Skin of body (tissue), 1 donor: ENCODE measurements at regions not wholly inside any gene's neighbourhood (a gene's known extent, or its start where the extent isn't known, plus 50 kb on each side); places are given as distances from the start of the nearest gene placed in this dataset.

Source experiments
- DNase-seq: peaks from one replicate; lab custom pipeline; 2025; lab: John Stamatoyannopoulos, UW

DNA sequence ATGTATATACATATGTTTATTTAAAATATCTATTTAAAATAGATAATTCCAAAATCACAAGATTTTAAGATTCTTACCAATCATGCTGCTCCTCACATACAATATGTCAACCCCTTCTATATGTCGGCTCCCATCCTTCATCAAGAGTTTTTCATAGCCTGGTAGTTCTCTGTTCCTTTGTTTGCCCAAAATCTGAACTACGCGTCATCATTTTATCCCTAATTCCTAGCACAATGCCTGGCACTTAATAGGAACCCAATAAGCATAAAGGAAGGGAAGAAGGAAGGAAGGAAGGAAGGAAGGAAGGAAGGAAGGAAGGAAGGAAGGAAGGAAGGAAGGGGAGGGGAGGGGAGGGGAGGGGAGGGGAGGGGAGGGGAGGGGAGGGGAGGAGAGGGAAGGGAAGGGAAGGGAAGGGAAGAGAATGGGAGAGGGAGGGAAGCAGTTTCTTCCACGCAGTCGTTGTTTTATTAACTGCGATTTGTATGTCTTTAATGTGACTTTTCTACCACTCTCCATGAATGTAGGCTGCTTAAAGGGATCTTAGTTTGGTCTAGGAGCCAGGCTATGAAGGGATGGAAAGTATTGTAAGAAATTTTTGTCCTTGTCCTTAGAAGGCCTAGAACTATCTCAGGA, 83.3 kb upstream of the PCGF5 start:
- DNase-seq = no peak

DNA sequence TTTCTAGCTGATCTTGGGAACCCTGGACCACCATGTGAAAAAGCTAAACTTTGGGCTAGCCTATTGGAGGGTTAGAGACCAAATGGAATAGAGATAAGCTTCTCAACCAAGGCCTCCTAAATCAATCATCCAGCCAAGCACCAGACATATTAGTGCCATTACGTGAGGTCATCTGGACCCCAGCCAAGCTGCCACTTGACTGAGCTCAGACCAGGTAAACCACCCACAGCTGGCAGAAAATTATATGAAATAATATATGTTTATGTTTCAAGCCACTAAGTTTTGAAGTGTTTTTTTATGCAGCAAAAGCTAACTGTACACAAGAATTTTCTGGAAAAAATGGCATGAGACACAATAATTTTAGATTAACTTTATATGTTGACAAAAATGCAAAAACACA, 82.6 kb upstream of the PCGF5 start:
- no peak for DNase-seq

DNA sequence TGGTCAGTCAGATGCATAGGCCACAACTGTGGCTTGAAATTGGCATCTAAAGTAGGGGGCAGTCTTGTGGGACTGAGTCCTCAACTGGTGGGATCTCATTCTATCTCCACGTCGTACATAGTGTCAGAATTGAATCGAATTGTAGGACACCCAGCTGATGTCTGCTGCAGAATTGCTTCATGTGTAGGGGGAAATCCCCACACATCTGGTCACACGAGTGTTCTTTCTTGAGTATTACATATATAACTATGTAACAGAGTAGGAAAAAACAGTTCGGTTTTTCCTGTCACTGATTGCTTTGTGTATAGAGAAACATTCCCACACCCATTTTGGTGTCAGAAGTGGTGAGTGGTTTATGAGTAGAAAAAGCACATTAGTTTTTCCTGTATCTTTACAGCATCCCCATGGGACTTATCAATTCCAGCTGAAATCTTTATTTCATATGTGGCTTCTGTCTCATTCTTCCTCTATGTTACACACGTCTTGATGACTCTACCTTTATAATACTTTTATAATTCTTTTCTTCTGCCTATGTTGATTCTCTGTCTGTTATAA, 79.4 kb upstream of the PCGF5 start:
- no peak for DNase-seq

DNA sequence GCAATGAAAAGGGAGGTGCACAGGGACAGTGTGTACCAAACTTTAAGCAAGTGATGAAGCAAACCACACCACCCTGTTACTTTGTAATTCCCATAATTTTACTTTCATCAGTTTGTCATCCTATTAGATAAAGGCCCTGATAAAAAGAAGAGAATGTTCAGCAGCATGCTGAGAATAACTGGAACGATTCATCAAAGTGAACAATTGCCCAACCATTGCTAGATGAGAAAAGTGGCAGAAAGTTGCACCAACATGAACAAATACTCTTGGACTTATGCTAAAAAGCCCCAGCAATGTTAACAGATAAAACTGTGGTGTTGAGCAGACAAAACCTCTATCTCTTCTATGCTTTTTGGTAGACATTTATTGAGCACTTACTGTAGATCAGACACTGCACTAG, 75.5 kb upstream of the PCGF5 start:
- no peak for DNase-seq

DNA sequence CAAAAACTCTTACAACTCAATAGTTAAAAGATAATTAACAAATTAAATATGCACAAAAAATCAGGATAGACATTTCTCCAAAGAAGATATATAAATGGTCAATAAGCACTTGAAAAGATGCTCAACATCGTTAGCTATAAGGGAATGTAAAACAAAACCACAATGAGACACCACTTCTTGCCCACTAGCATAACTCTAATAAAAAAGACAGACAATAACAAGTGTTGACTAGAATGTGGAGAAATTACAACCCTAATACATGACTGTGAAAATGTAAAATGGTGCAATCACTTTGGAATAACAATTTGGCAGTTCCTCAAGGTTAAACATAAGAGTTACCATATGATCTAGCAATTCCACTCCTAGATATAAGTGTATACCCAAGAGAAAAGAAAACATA, 74.3 kb upstream of the PCGF5 start:
- no peak for DNase-seq

DNA sequence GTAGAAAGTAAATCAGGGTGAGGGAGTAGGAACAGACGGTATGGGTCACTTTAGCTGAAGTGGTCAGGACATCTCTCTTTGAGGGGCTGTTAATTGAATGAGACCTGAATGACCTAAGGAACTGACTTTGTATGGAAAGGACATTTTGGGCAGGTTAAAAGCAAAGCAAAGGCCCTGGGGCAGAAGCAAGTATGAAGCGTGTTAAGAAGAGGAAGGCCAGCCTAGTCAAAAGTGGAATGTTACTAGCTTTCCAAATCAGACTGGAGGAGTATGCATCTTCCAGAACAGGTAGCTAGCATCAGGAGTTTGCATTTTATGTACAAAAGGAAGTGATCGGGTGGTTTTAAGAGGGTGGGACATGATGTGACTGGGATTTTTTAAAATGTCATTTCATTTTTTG, 70.9 kb upstream of the PCGF5 start:
- DNase-seq = no peak

DNA sequence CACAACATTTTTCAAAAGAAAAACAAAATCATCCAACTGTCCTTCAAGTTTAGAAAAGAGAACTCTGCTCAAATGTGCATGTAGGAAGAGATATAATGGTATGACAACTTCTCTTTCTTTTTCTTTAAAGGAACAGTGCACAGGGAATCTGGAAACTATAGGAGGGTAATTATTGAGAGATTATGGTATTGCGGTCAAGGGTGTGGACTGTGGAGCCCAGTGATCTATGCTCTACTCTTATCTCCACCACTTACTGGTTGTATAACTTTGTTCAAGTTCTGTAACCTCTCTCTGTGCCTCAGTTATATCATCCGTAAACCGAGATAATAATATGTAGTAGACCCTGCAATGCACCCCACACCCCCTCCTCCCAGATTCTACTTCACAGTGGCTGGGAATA, 69.8 kb upstream of the PCGF5 start:
- no peak for DNase-seq

DNA sequence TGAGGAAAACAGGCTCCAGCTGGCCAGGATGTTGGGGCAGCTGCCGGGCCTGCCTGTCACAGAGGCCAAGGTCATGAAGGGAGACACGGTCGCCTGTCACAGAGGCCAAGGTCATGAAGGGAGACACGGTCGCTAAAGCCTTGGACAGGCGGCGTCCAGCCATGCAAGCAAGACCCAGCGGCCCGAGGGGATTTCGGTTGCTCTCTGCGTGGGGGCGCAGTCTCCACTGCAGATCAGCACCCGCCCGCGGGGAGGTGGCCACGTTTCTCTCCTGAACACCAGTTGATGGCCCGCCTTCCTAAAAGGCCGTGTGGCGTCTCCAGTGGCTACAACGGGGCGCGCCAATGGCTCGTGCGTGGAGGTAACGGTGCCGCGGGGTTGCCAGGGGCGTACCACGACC, 67.0 kb upstream of the PCGF5 start:
- DNase-seq = no peak

DNA sequence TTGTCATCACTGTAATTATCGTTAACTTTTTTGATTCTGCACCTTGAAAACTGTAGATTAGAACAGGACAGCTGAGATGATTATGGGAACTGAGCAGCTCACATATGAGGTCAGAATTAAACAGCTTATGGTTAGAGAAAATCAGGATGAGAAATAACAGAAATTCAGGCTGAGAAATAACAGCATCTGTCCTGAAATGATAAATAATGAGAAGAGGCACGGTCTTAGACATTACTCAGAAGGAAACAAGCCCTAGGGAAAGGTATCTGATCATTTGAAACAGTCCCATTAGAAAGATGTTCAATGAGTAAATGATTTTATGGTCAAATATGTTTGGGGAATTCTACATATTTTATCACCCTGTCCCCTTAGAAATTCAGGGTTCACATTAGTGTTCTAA, 65.6 kb upstream of the PCGF5 start:
- DNase-seq = no peak

DNA sequence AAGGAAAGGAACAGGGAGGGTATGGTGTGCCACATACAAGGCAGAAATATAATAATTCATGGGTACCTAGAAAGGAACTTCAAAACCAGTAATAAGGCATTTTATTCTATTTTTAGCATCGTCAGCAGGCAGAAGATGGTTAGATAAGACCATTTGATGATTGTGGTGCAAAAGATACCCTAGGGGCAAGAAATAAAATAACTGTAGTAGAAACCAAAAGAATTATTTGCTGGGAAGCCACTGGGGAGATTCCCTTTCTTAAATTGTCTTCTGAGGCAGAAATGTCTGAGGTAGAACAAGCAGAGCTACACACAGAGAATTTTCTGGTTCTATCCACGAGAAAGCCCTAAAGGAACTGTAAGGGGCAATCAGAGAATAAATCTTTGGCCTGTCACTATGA, 64.3 kb upstream of the PCGF5 start:
- no peak for DNase-seq

DNA sequence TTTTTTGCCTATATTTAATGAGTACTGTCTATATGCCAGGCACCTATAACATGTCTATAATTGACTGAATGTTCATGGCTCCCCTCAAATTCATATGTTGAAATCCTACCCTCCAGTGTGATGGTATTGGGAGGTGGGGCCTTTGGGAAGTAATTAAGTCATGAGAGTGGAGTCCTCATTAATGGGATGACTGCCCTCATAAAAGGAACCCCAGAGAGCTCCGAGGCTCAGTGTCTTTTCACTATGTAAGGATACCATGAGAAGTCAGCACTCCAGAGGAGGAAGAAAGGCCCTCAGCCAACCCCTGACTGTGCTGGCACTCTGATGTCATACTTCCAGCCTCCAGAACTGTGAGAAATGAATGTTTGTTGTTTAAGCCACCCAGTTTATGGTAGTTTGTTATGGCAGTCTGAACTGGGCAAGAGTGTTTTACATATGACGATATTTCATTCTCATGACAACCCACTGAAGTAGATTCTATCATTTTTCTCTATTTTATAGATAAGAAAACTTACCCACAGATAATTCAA, 61.1 kb upstream of the PCGF5 start:
- DNase-seq = no peak

DNA sequence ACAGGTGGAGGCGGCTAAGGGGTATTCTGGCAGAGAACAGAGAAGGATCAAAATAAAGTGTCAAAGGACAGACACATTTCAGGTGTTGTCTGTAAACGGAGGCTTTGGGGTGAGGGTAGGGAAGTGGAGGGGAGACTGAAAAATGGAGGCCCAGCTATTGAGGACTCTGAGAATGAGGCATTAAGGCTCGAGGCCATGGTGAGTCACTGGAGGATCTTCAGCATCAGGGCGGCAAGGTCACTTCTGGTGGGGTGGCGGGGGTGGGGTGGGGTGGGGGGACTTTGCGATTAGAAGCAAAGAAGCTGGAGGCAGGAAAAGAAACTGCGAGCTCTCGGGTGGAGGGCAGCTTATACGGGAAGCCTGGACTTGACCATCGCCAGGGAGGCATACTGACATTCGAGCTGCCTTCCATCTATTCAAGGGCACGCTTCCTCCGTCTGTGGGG, 58.4 kb upstream of the PCGF5 start:
- no peak for DNase-seq

DNA sequence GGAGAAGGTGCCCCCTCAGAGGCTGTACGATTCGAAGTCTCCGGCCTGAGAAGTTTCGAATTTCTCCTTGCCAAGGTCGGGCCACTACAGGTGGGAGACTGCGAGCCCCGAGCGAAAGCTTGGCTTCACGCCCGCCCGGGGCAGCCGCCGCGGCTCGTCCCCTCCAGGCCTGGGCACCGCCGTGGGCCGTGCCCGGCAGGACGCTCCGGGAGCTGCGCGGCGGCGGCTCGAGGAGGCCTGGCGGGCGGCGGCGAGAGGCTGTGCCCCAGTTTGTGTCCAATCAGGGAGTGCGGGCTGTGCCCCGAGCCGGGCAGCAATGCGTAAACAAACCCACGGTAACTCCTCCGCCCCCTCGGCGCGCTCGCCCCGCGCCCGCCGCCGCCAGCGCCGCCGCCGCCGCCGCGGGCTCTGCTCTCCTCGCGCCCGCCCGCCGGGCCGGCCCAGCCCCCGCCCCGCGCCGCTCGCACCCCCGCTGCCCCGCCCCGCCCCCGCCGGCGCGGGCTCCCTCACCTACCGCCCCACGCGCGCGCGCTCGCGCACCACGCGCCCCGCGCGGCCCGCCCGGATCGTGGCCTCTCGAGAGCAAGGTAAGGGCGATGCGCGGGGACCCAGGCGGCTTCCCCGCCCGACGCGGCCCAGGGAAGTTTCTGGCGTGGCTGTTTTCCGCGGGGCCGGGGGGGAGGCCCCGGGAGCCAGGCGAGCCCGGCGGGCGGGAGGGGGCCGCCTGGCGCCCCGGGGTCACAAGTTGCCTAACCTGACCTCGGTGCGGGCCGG, 57.8 kb upstream of the PCGF5 start:
- no peak for DNase-seq

DNA sequence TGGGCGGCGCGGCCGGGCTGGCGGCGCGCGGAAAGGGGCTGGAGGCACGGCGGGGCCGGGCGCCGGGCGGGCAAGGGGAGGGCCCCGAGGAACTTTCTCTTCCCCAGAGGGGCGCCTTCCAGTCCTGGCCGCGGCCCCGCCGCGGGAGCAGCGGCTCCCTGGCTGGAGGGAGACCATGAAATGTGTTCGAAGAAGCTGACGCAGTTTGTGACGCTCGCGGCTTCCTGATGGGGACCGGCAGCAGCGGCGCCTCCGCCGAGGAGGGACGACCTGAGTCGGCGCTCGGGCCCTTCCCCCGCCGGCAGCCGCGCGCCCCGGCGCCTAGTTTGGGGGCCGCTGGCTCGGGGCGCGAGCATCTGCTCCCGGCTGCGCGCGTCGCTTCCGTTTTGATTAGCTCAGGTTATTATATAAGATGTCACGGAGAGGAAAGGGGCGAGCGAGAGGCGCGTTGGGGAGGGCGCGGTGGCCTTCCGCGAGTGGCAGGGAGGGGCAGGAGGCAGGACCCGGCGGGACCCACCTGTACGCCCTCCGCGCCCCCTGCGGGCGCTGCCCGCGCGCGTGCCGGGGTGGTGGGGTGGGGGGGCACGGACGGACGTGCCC, 57.1 kb upstream of the PCGF5 start:
- no peak for DNase-seq

DNA sequence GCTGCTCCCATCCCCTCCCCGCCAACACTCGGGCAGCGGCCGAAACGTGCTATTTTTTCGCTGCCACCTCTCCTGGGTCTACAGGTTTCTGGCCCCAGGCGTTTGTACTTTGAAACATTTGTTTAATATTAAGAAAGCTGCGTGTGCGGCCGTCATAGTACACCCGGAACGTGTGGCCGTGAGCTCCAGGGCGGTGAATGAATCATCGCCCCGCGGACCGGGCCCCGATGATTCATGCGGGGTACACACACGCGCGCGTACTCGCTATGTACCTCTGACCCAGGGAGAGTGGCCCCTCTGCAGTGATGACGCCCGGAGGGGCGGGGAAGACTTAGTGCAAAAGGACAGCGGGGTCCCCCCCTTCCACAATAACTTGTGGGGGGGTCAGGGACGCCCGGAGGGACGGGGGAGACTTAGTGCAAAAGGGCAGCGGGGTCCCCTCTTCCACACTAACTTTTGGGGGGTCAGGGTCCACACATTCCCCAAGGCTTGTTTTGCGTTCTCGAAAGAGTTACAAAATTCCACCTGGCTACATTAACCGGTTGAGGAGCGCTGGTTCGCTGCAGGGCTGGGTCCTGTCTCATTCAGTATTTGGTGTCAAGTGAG, 56.5 kb upstream of the PCGF5 start:
- no peak for DNase-seq

DNA sequence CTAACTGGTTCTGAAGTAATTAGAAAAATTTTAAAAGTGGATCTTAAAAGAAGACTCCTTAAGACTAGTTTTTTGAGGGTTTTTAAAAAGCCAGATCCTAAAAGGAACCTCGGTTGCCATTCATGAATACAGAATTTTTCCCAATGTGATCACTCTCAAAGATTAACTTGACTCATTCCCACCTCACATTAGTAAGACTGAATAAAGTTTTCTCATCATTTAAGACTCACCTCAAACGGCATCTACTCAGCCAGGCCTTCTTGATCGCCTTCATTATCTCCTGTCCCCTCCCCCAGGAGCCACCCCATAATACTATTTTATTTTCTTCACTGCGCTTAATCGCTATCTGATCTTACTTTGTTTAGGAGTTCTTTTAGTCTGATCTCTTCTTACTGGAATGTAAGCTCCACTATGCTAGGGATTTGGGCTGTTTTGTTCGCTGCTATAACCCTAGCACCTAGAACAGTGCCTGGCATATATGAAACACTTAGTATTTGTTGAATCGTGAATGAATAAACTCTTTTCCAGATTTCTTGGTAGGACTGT, 55.9 kb upstream of the PCGF5 start:
- DNase-seq = no peak

DNA sequence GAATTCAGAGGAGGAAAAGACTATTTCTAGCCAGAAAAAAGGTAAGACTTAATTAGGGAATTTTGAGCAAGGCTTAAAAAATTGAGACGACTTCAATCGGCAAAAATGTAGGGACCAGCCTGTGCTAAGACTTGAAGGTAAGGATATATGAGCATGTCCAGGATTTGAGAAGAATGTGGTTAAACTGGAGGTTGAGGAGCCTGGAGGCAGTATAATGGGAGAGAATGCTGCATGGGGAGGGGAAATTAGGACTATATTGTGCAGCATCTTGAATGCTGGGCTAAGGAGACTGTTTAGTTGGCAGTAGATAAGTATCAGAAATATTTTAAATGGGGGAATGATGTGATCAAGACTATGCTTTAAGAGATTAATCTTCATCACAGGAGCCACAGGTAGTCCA, 53.1 kb upstream of the PCGF5 start:
- DNase-seq = no peak

DNA sequence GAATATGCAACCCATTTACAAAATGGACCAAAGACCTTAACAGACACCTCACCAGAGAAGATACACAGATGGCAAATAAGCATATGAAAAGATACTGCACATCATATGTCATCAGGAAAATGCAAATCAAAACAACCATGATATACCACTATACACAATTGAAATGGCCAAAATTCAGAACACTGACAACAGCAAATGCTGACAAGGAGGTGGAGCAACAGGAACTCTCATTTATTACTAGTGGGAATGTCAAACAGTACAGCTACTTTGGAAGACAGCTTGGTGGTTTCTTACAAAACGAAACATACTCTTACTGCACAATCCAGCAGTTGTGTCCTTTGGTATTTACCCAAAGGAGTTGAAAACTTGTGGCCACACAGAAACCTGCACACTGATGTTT, 50.0 kb upstream of the PCGF5 start:
- no peak for DNase-seq
